NCI-H2227 treated with DMSO at 0.1 percent for 48 hours (cell line): ENCODE measurements at regions not wholly inside any gene's neighbourhood (a gene's known extent, or its start where the extent isn't known, plus 50 kb on each side); places are given as distances from the start of the nearest gene placed in this dataset.

Experiments used
- DNase-seq: peaks from one replicate; lab custom pipeline; 2025; lab: John Stamatoyannopoulos, UW

- no peak for DNase-seq
Observed at GRCh38 chr5:89268460-89268859, 385.5 kb upstream of the MEF2C start.

DNA sequence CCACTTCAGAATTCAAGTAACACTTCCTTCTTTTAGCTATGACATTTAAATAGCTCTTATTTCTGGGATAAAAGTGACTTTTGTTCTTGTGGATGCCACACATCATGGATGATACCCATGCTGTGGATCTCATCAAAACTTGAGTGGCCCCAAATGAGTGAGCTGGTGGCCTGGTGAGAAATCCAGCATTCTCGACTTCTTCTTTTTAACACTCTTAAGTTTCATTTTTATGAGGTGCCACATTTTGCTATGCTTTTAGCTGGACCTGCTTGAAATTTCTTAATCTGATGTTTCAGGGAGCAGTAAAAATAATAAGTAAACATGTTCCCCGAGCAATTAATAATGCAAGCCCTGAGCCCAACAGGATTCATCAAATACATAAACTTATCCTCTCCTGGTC, 384.8 kb upstream of the MEF2C start:
- DNase-seq = no peak

GRCh38 chr5:89265511-89266179, 382.7 kb upstream of the MEF2C start:
- DNase-seq = no peak

DNA sequence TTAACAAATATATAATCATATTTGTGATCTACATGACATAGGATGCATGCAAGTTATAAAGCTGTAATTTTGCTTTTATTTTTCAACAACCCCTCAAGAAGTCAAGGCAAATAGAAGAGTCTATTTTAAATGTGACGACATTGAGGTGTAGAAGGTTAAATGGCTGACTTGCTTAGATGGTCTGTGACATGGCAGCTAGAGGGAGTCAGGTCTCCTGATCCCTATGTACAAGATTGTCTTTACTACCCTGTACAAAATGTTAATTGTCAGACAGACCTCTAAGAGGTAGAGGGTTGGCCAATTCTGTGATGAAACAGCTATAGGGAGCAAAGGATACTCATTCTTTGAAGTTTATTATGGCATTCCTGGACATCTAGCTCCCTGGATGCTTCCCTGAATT, 380.9 kb upstream of the MEF2C start:
- no peak for DNase-seq

DNA sequence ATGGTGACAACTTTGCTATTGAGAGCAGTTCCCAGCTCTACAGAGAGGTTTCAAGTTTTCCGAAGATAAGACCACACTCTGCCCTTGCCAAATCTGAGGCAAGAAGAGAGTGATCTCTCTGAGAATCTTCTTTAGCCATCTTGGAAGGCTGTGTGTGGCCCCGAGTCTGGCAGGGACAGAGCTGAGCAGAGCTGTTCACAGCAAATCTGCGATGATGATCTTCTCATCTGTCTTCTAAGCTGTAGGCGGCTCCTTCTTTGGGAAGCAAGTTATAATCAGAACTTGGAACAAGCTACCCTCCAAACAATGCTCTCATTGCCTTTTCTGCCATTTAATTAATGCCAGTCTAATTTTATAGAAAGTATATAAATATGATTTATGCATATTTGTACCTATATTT, 379.0 kb upstream of the MEF2C start:
- DNase-seq = no peak

- DNase-seq = no peak
Observed at GRCh38 chr5:89260254-89260653, 377.3 kb upstream of the MEF2C start.

- DNase-seq = no peak
Observed at GRCh38 chr5:89255845-89256463, 373.0 kb upstream of the MEF2C start.

DNA sequence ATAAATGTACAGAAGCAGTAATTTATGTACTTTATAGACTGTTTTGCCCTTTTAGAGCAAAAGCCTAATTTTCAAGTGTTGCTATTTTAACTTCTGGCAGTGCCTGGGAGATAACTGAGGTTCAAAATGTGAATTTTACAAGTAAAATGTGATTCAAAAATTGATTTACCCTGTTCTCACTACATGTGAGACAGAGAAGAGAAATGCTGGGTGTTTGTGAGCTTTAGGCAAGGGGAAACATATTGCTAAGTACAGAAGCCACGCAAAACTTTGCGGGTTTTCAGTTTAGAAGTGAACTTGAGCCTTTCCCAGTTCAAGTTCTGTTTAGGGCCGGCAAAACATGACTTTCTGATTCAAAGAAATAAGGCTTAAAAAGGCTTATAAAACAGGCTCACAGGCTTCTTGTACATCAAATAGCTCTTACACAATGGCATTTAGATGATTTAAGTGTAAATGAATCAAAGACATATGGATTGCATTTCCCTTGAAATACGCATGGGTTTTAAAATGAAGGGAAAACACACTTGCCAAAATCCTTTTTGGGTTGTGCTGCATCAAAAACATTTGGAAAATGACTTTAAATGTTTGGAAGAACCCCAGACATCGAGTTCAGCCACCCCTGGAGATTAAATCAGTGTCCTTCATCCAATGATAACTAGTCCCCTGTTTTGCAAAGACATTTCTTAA, 370.8 kb upstream of the MEF2C start:
- no peak for DNase-seq

GRCh38 chr5:89246864-89247263, 363.9 kb upstream of the MEF2C start:
- DNase-seq = peak; percentile 22

DNA sequence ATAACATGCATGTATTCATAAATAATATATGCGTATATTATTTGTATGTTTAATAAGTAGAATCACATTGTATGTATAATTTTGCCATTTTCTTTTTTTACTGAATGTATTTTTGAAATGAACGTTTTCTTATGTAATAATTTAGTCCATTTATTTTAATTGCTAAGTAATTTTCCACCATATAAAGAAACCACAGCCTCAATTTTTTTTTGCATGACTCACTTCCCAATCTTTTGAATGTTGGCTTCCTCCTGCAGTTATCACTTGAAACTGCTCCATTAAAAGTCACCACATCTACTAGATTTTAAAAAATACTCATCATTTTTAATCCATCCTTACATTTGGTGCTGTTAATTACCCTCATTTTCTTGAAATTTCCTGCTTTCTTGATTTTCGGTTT, 363.3 kb upstream of the MEF2C start:
- DNase-seq = no peak

DNA sequence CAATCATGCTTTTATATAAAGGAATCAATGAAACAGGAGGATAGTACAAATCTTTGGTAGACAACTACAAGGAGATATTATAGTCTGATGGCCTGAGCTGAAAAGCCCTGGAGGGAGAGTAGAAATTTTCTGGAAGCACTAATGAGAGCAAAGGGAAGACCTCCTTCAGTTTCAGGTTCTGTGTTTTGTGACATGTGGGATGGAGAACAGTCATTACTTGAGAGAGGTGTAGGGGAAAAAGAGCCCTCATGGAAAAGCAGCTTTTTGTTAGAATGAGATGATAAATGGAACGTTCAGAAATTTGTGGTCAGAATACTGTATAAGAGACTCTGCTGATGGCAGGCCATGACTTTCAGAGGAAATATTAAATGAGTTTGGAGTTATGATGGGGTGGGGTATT, 360.6 kb upstream of the MEF2C start:
- DNase-seq = no peak

- DNase-seq = no peak
Observed at GRCh38 chr5:89241186-89241585, 358.2 kb upstream of the MEF2C start.

GRCh38 chr5:89236900-89237299, 353.9 kb upstream of the MEF2C start:
- DNase-seq = no peak

- no peak for DNase-seq
Observed at GRCh38 chr5:89233462-89233861, 350.5 kb upstream of the MEF2C start.

- no peak for DNase-seq
Observed at GRCh38 chr5:89232139-89232603, 349.2 kb upstream of the MEF2C start.

DNA sequence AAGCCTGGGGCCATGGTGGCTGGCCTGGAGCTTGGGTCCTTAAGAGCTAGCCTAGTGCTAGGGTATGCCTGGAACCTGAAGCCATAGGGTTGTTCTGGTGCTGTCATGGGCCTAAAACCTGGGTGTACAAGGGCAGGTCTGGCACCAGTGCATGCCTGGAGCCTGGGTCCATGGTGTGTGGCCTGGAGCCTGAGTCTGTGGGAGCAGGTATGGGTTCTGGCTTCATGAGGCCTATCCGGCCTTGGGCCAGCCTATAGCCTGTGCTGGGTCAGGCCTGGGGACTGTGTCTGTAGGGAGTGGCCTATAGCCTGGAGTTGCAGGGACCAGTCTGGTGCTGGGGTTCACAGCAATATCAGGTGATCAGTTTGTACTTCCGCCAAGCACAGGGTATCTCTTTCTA, 347.2 kb upstream of the MEF2C start:
- DNase-seq = no peak

- no peak for DNase-seq
Observed at GRCh38 chr5:89229331-89230070, 346.5 kb upstream of the MEF2C start.

DNA sequence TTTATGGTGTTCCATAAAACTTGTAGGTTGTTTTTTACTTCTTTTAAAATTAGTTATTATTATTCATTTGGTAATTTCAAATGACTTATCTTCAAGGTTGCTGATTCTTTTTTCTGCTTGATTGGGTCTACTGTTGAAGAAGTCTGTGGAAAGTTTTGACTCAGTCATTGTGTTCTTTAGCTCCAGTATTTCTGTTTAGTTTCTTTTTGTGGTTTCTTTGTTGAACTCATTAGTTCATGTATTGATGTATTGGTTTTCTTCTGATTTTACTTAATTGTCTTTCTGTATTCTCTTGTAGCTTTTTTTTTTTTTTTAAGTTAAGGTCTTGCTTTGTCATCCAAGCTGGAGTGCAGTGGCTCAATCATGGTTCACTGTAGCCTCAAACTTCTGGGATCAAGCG, 345.4 kb upstream of the MEF2C start:
- DNase-seq = no peak

- DNase-seq = no peak
Observed at GRCh38 chr5:89218364-89218763, 335.4 kb upstream of the MEF2C start.

DNA sequence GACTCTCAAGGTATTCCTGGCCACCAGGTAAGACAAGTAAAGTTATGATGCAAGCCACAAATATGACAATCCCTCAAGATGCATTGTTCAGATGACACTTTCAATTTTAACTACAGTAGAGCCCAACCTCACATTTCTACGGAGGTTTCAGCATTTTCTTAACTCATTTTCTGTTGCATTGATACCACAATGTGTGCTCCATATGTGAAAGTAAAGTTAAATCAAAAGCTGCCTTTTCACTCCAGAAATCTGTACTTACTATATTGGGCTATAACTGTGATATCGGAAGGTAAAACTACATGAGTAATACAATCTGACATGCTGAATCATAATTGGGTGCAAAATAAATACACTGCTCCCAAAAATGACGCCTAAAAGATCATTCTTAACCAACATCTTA, 333.6 kb upstream of the MEF2C start:
- DNase-seq = no peak

DNA sequence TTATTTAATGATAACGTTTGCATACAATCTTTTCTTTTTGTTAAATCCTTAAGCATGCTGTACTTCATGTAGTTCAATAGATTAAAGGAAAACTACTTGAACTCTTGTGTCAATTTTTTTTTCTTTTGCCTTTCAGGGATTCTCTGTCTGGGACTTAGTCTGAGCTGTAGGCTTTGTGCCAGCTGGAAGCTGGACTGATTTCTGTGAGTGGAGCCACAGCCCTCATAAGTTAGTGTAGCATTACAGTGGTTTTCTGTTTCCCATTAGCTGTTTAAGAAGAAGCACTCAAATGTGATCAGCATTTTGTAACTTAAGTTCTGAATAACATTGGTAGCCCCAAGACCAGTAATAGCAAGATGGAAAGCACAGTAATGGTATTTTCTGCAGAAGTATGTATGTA, 330.6 kb upstream of the MEF2C start:
- peak; percentile 6 for DNase-seq

- no peak for DNase-seq
Observed at GRCh38 chr5:89211836-89212235, 328.9 kb upstream of the MEF2C start.

- no peak for DNase-seq
Observed at GRCh38 chr5:89208811-89209210, 325.8 kb upstream of the MEF2C start.
